HepG2 (cell line): ENCODE measurements at regions not wholly inside any gene's neighbourhood (a gene's known extent, or its start where the extent isn't known, plus 50 kb on each side); places are given as distances from the start of the nearest gene placed in this dataset.

Source experiments
- ATAC-seq: fragments of 200-7000 bp; cut with Tn5 transposase; 3 replicates; pipeline ENCODE4 v1.9.1; 2020; ENCODE audit warnings: mild to moderate bottlenecking, moderate library complexity
- BruUV-seq: library from RNA; stranded (reverse); fragments of 400-500 nt; replicated peaks from 2 replicates; lab custom pipeline; 2021; lab: Mats Ljungman, UMichigan
- CTCF ChIA-PET: fragments of 300-600 bp; formaldehyde crosslinking; extraction: SDS; loops from one replicate; lab custom pipeline; 2021; ENCODE audit warnings: low total read pairs, inconsistent platforms, low intra/inter-chr PET ratio; lab: Yijun Ruan, JAX
- POLR2A ChIA-PET: fragments of 350-600 bp; sonication (Branson Sonifier 250); formaldehyde crosslinking; loops from one replicate; lab custom pipeline; 2020; ENCODE audit warnings: antibody characterized with exemption, inconsistent platforms; lab: Yijun Ruan, JAX
- DNase-seq: peaks from one replicate; pipeline ENCODE4 v3.0.0-alpha.2; 2015; ENCODE audit warnings: low spot score
- FAIRE-seq: peaks from 3 replicates; lab custom pipeline; 2011; peaks lifted over from hg19 to GRCh38; lab: Jason Lieb, UNC
- H2AFZ ChIP-seq: one replicate; pipeline ENCODE4 v1.6.1; 2011; ENCODE audit warnings: low read length, inconsistent platforms
- H3K27ac ChIP-seq: fragments of 300-600 bp; 3 replicates; pipeline ENCODE4 v1.8.0; 2011; ENCODE audit warnings: mixed run types, mild to moderate bottlenecking, mixed read lengths, low read length, inconsistent platforms; ENCODE audit not compliant: insufficient read depth; ENCODE audit errors: extremely low read length
- H3K27me3 ChIP-seq, 2 experiments: fragments of 200-600 bp in 1 of 2; 2 replicates in 1 of 2; 3 replicates in 1 of 2; pipeline versions ENCODE4 v1.6.0 to v1.8.0; 2011; ENCODE audit warnings: low read length in 2 of 2, mild to moderate bottlenecking in 2 of 2, moderate library complexity in 2 of 2, inconsistent platforms in 1 of 2; ENCODE audit not compliant: insufficient read depth in 2 of 2, control insufficient read depth in 1 of 2
- H3K36me3 ChIP-seq, 2 experiments: fragments of 200-600 bp in 1 of 2; replicated peaks in 1 of 2; 2 replicates in 1 of 2; 3 replicates in 1 of 2; pipeline versions ENCODE4 v1.5.1 to v1.8.0; 2011; ENCODE audit warnings: low read length in 2 of 2, inconsistent platforms in 1 of 2; ENCODE audit not compliant: insufficient read depth in 2 of 2, control insufficient read depth in 1 of 2
- H3K4me1 ChIP-seq: 2 replicates; pipeline ENCODE4 v1.5.1; 2012; ENCODE audit warnings: low read length, inconsistent platforms; ENCODE audit not compliant: insufficient read depth
- H3K4me2 ChIP-seq: 2 replicates; pipeline ENCODE4 v1.6.0; 2011; ENCODE audit warnings: low read depth, low read length, inconsistent platforms
- H3K4me3 ChIP-seq, 3 experiments: fragments of 200-600 bp in 1 of 3; sonication (generic), shearing (Covaris generic) in 1 of 3; replicated peaks in 1 of 3; 2 replicates each; pipeline ENCODE4 v1.5.1; 2011 to 2016; ENCODE audit warnings: low read length in 3 of 3, inconsistent platforms in 2 of 3, low read depth in 2 of 3, mild to moderate bottlenecking in 2 of 3, control low read depth in 1 of 3, mixed read lengths in 1 of 3; ENCODE audit not compliant: insufficient read depth in 1 of 3
- H3K79me2 ChIP-seq: one replicate; pipeline ENCODE4 v1.6.1; 2011; ENCODE audit warnings: low read length, inconsistent platforms; ENCODE audit not compliant: insufficient read depth
- H3K9ac ChIP-seq: 2 replicates; pipeline ENCODE4 v1.6.0; 2011; ENCODE audit warnings: mild to moderate bottlenecking, low read depth, low read length, inconsistent platforms; ENCODE audit not compliant: insufficient read depth
- H3K9me3 ChIP-seq: 2 replicates; pipeline ENCODE4 v1.5.1; 2012; ENCODE audit warnings: mild to moderate bottlenecking, low read length
- H4K20me1 ChIP-seq: 2 replicates; pipeline ENCODE4 v1.6.0; 2011; ENCODE audit warnings: inconsistent platforms, mild to moderate bottlenecking, low read length, moderate library complexity; ENCODE audit not compliant: insufficient read depth
- MYC ChIP-seq: sonication (generic); formaldehyde crosslinking; IDR thresholded peaks from 2 replicates; pipeline ENCODE4 v1.9.0; 2021; ENCODE audit warnings: missing genetic modification reagents, borderline replicate concordance
- NFRKB ChIP-seq: fragments of 450-650 bp; IDR thresholded peaks from 2 replicates; pipeline ENCODE4 v1.6.1; 2017
- PAWR ChIP-seq: sonication (generic); formaldehyde crosslinking; IDR thresholded peaks from 2 replicates; pipeline ENCODE4 v1.4.0; 2020; ENCODE audit warnings: missing genetic modification reagents, mild to moderate bottlenecking, borderline replicate concordance
- RELA ChIP-seq: sonication (generic); formaldehyde crosslinking; IDR thresholded peaks from 2 replicates; pipeline ENCODE4 v1.4.0; 2020; ENCODE audit warnings: missing genetic modification reagents
- SMARCE1 ChIP-seq: fragments of 450-650 bp; IDR thresholded peaks from 2 replicates; pipeline ENCODE4 v1.6.1; 2017; ENCODE audit warnings: borderline replicate concordance
- TFDP2 ChIP-seq: sonication (generic); formaldehyde crosslinking; IDR thresholded peaks from 2 replicates; pipeline ENCODE4 v1.4.0; 2020; ENCODE audit warnings: missing genetic modification reagents
- ZNF281 ChIP-seq: sonication (generic); formaldehyde crosslinking; IDR thresholded peaks from 2 replicates; pipeline ENCODE4 v1.4.0; 2020; ENCODE audit warnings: missing genetic modification reagents, borderline replicate concordance
- WGBS: methylation state at CpG from one replicate; pipeline ENCODE4 v1.1.6; 2017; ENCODE audit warnings: low lambda C conversion rate; 5-methylcytosine and 5-hydroxymethylcytosine counted together
- in situ Hi-C: cut with HindIII; loops from 2 replicates; pipeline ENCODE4 v1.10.0; 2017; ENCODE audit warnings: low pct_unique_long_range_greater_than_20kb; ENCODE audit not compliant: extremely low pct_ligation_motif_present
- intact Hi-C: fragments of 100-400 bp; cut with micrococcal nuclease; formaldehyde crosslinking; loops from one replicate; pipeline ENCODE4 v1.10.0; 2022; ENCODE audit not compliant: unreplicated experiment
- TF ChIP-seq, protein P1 (sequence below): IDR thresholded peaks from 2 replicates; pipeline ENCODE4 v1.6.1; 2012; ENCODE audit warnings: inconsistent platforms

GRCh38 chr4:17103231-17103630 lies 204.8 kb upstream of the LDB2 start:
- Histone ChIP-seq H3K9me3 (no peaks in the 10 kb centered on the region), H3K36me3 (no peaks in the 10 kb centered on the region), H4K20me1 (no peaks in the 10 kb centered on the region), H3K27ac (no peak overlapping the region), H3K27me3 (no peaks in the 10 kb centered on the region), H3K79me2 (no peaks in the 10 kb centered on the region), H3K9ac (no peak overlapping the region), H3K4me1 (no peaks in the 10 kb centered on the region), H2AFZ (no peak overlapping the region), H3K4me2 (no peak overlapping the region), H3K4me3 (no peak overlapping the region)
- DNase-seq: no peak
- ChIA-PET POLR2A (no interaction called here), CTCF (no interaction called here)
- in situ Hi-C loops (no loop called here), intact Hi-C loops (no loop called here)
- no peak for ATAC-seq
- 0% methylated on average over 1 of the region's 1 CpG for WGBS
- no TSS peak for BruUV-seq
- no peak for TF ChIP-seq MYC (CRISPR knock-in tag)
- TF ChIP-seq, protein P1, sequence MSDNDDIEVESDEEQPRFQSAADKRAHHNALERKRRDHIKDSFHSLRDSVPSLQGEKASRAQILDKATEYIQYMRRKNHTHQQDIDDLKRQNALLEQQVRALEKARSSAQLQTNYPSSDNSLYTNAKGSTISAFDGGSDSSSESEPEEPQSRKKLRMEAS: no peak
- TF ChIP-seq ZNF281 (CRISPR knock-in tag): no peak
- no peak for TF ChIP-seq NFRKB
- TF ChIP-seq SMARCE1: no peak
- no peak for TF ChIP-seq TFDP2 (CRISPR knock-in tag)
- no peak for TF ChIP-seq PAWR (CRISPR knock-in tag)
- no peak for TF ChIP-seq RELA (CRISPR knock-in tag)
- no peak for FAIRE-seq
